HG02763 (cell line): ENCODE measurements at regions not wholly inside any gene's neighbourhood (a gene's known extent, or its start where the extent isn't known, plus 50 kb on each side); places are given as distances from the start of the nearest gene placed in this dataset.
"Not testable (repeated sequence)": the region's sequence is repeated elsewhere in the genome, so short reads cannot be mapped to it uniquely, and the experiment has no call there.

Experiments used
- ATAC-seq: cut with Tn5 transposase; IDR thresholded peaks from one replicate; pipeline ENCODE4 v1.9.1; 2021; ENCODE audit warnings: mild to moderate bottlenecking, moderate library complexity; ENCODE audit not compliant: unreplicated experiment

GRCh38 chr5:124622851-124623250 is 123.6 kb downstream of the ZNF608 start:
- no peak for ATAC-seq

DNA sequence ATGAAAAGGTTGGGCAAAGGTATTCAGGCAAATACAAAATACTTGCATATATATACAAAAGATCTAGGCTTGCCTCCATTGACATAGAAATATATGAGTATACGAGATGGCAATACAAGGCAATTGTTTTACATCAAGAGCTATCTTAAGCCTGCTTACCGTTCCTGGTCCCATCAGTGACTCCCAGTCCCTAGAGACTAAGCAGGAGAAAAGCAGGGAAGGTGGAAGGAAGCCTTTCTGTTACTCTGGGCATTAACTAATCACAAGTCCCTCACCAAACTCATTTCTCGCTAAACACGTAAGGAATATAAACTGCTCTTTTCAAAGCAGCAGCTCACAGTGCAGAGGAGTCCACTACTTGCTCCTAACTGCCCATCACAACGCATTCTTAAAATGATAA is 125.2 kb downstream of the ZNF608 start:
- no peak for ATAC-seq

GRCh38 chr5:124620743-124621142 is 125.7 kb downstream of the ZNF608 start:
- ATAC-seq, result no peak

DNA sequence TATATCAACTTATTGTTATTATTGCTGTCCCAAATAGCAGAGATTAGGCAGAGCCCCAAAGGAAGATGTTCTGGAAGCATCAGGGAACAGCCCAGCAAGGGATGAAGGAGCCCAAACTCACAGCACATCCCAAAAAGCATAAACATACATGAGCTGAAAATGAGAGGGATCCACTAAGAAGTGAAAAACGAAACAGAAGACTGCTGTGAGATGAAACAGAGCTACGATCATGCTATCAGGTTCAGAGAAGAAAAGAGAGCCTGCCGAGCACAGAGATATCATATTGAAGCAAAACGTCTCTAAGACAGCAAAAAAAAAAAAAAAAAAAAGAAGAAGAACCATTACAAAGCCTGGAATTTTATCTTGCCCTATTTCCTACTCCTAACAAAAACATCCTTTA is 127.3 kb downstream of the ZNF608 start:
- no peak for ATAC-seq

- no peak for ATAC-seq
These were observed 128.7 kb downstream of the ZNF608 start for GRCh38 chr5:124617787-124618186.

DNA sequence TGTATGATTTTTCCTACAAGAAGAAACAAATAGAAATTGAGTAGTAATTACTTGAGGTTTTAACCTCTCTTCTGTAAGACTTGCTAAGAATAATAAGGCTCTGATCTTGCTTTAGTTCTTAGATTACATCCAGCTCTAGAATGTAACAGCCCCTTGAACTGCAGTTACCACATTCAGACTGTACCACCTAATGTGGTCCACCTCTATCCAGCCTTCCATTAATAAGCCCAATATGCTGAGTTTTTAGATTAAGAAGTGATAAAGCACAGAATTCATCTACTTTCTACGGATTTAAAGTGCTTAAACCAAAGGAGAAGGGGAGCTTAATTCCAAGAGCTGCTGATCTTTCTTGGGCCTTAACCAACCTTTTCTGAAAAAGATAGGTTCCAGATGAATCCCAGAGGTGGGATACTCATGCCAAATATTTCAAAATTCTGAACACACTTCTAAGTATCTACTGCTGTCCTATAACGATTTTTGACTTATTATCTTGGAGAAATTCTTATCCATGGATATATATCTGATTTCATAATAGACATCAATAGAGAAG is 131.5 kb downstream of the ZNF608 start:
- no peak for ATAC-seq

- no peak for ATAC-seq
These were observed 132.3 kb downstream of the ZNF608 start for GRCh38 chr5:124614105-124614504.

DNA sequence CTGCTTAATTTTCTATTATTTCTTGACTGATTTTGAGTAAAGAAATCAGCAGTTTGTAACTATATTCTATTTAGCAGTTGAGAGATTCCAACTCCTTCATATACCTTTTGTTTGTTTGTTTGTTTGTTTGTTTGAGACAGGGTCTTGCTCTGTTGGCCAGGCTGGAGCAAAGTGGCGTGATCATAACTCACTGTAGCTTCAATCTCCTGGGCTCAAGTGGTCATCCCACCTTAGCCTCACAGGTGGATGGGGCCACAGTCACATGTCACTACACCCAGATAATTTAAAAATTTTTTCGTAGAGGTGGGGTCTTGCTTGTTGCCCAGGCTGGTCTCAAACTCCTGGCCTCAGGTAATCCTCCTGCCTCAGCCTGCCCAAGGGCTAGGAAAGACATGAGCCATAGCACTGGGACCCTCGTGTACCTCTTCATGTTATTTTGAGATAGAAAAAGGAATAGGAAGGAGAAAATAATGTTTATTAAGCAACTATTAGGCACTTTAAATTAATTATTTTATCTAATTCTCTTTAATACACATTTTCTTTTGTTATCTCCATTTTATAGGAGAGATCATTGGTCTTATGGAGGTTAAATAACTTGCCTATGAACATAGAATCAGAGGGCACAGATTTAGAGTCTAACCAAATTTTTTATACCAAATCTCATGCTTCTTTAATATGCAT is 133.0 kb downstream of the ZNF608 start:
- ATAC-seq, result no peak

GRCh38 chr5:124612023-124612422 is 134.4 kb downstream of the ZNF608 start:
- no peak for ATAC-seq

GRCh38 chr5:124611262-124611661 is 135.2 kb downstream of the ZNF608 start:
- not testable (repeated sequence) for ATAC-seq

DNA sequence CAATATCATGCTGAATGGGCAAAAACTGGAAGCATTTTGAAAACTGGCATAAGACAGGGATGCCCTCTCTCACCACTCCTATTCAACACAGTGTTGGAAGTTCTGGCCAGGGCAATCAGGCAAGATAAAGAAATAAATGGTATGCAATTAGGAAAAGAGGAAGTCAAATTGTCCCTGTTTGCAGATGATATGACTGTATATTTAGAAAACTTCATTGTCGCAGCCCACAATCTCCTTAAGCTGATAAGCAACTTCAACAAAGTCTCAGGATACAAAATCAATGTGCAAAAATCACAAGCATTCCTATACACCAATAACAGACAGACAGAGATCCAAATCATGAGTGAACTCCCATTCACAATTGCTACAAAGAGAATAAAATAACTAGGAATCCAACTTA is 136.8 kb downstream of the ZNF608 start:
- not testable (repeated sequence) for ATAC-seq

- ATAC-seq, result no peak
These were observed 139.9 kb downstream of the ZNF608 start for GRCh38 chr5:124606543-124606942.

DNA sequence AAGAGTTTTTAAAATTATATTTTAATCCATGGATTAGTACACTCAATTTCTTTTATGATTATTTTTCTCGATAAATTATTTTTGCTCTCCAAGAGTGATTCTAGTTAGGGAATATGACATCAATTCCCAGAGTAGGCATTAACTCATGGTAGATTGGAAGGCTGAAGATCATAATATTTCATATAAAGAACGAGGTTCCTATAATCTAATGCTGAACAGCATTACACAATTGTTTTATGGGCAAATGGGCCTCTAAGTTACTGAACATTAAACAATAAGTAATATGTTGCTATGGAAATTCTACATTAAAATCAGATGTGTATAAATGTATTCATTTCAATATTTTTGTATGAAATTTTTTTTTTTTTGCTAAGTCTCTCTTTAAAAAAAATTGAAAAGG is 140.3 kb downstream of the ZNF608 start:
- ATAC-seq, result no peak

GRCh38 chr5:124605541-124605940 is 140.9 kb downstream of the ZNF608 start:
- no peak for ATAC-seq

DNA sequence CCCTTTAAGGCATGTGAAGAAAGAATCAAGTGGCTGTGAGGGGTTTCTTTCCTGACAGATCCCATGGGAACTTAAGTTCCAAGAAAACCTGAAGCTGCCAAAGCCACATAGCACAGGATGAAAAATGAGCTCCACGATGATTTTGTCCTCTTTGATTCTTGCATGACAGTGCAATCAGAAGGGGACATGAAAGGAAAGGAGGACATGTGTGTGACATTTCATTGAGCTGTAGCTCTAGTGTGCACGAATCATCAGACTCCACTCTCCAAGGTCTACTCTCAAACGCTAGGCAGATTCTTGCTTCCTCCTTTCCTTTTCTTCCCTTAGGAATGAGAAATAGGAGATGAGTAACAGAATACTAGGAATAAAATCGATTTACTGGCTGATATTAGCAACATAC is 142.0 kb downstream of the ZNF608 start:
- no peak for ATAC-seq

DNA sequence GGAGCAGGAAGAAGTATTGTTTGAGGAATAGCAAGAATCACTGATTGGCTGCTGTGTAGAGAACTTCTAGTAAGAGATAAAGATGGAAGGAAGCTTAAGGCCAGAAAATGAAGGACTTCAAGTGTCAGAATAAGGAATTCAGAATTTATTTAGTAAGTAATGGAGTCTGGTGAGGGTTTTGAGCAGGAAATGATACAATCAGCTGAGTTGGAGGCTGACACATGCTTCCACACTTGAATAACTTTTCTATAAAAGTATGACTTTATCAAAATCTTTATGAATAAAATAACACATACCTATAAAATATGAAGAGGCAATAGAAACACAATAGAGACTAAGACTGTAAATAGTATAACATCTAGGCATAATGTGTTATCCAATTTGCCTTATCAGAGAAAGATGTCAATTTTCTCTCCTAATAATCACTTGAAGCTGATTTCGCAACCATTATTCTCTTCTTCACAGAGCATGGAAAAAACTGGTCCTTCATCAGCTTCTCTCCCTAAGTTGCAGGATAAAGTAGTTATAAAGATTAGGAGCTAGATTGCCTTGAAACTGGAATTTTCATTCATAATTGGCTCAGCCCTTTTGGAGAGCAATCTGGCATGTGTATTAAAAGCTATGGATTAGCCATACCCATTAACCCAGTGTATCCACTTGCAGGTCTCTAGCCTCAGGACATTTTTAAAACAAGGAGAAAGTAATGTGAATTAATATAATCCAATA is 143.4 kb downstream of the ZNF608 start:
- no peak for ATAC-seq

DNA sequence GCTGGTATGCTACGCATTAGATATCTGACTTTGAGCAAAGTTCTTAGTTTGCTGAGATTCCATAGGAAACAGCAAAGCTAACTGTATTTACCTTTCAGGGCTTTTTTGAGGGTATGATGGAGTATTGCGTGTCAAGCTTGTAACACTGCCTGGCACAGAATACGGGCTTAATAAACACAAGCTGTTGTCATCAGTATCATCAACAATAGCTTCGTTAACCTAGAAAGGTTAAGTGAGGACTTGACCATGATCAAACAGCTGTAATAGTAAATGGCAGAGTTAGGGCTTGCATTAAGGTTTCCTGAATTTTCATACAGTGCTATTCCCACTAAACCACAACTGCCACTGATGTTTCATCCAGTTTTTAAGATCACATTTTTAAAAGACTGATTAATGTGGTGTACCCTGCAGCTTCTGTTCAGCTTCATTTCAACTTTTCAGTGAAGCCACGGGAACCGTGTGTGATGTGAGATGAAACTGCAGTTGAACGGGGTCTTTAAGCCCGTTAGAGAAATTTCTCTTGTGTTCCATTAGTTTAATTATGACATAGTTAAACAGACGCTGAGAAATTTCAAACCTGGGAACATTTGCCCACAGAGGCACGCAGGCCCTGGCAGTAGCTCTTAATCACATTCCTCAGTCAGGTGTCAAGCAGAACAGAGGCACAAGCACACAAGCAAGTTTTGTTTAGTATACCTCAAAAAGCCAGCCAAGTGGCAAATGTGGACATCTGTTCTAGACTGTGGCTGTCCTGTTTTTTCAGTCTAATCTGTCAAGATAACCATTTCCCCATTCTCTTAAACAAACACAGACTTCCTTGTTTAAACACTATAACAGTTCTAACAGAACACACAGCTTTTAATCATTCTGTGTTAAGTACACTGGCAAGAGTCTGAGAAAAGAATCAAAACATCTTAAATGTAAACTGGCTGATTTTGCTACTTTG is 147.1 kb downstream of the ZNF608 start:
- no peak for ATAC-seq

DNA sequence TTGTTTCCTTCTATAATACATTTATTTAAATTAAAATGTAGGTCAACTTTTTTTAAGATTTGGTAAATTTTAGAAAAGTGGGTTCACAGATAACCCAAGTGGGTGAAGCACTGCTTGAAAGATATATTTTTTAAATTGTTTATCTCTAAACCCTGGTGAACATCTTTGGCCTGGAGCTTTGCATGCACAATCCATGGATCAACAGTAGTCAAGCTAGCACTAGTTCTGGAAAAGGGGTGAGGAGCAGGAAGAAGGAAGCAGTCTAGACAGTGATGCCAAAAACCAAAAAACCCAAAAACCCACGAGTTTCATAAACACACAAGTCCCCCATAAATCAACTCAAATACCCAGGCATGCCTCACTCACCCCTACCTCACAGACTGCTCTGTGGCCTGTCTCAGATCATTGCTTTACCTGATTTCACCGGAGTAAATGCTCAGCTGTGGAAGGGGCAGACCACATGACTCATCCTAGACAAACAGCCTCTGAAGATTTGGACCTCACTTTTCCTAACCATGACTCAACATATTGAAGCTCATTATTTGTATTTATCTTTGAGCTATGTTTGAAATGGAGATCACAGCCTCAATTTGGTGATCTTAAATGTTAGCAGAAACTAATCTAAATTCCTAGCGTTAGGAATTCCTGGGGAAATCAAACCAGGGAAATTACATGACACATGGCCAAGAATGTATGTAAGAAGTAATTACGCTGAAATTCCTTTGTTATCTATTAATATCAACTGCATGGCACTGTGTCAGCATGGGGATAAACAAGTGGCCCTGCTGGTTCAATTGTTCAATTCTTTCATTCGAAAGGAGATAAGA is 149.6 kb downstream of the ZNF608 start:
- ATAC-seq, result no peak

DNA sequence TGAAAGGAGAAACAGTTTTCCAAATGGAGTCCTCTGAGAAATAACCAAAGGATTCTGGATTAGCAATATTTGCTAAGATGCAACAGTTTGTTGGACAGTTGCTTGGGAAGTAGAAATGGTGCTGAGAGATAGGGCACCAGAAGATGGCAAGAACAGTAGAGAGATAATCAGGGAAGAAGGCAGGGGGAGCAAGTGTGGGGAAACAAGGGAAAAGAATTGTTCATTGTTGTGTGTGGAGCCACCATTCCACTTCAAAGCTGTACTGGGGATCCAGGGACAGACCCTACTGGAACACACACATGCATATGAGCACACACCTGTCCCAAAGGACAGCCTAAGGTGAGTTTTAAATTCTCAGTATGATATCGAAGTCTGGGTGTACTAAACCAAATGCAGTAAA is 152.5 kb downstream of the ZNF608 start:
- ATAC-seq, result no peak

DNA sequence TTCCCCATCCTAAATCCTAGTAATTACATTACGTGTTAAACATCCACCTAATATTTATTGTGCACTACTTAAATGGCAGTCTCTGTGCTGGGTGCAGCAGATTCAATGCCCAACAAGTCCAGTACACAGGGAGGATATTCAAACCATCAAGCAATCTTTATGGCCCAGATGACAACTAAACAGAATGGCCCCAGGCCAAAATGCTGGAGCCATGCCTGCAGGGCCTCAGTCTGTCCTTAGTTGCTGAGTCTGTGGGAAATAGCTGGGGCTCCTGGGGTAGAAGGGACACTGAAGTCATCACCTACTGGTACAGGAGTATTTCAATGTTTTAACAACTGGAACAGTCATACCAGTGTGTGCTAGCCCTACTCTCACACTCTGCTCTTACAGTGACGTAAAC is 153.5 kb downstream of the ZNF608 start:
- no peak for ATAC-seq
